K562 (cell line): ENCODE measurements at regions not wholly inside any gene's neighbourhood (a gene's known extent, or its start where the extent isn't known, plus 50 kb on each side); places are given as distances from the start of the nearest gene placed in this dataset.

ENCODE experiments used
- GATA2 ChIP-seq: sonication (generic); formaldehyde crosslinking; IDR thresholded peaks from 2 replicates; pipeline ENCODE4 v1.4.0; 2020; ENCODE audit warnings: mild to moderate bottlenecking, missing genetic modification reagents
- JUND ChIP-seq, 2 experiments: IDR thresholded peaks; 2 replicates in 1 of 2; 3 replicates in 1 of 2; pipeline ENCODE4 v1.6.1; 2011; ENCODE audit warnings: borderline replicate concordance in 2 of 2, low read depth in 2 of 2, low read length in 2 of 2, improper control_type of control experiment in 1 of 2, missing biosample characterization in 1 of 2, missing genetic modification characterization in 1 of 2, missing genetic modification reagents in 1 of 2
- LEF1 ChIP-seq: fragments of 450-650 bp; IDR thresholded peaks from 2 replicates; pipeline ENCODE4 v1.6.1; 2016; ENCODE audit warnings: mild to moderate bottlenecking
- POLR2A ChIP-seq: fragments of 450-650 bp; conservative IDR thresholded peaks from 2 replicates; pipeline ENCODE4 v1.6.1; 2016
- ZFX ChIP-seq: sonication (generic); formaldehyde crosslinking; IDR thresholded peaks from 2 replicates; pipeline ENCODE4 v1.8.0; 2022; ENCODE audit warnings: mild to moderate bottlenecking, missing genetic modification reagents, moderate library complexity
- ZNF232 ChIP-seq: sonication (generic); formaldehyde crosslinking; IDR thresholded peaks from 2 replicates; pipeline ENCODE4 v1.8.0; 2022; ENCODE audit warnings: mild to moderate bottlenecking, missing genetic modification reagents
- ZNF311 ChIP-seq: fragments of 250-450 bp; sonication (Bioruptor Pico); IDR thresholded peaks from 2 replicates; pipeline ENCODE4 v1.4.0; 2020; ENCODE audit warnings: mild to moderate bottlenecking, moderate library complexity
- TF ChIP-seq, protein P1 (sequence below): sonication (generic); IDR thresholded peaks from 2 replicates; pipeline ENCODE4 v1.6.1; 2016
- TF ChIP-seq, protein P2 (sequence below), 2 experiments: fragments of 450-650 bp; formaldehyde crosslinking in 1 of 2; IDR thresholded peaks; 2 replicates each; pipeline versions ENCODE4 v1.4.0 to v1.6.1; 2014 to 2020; ENCODE audit warnings: mild to moderate bottlenecking in 2 of 2, borderline replicate concordance in 1 of 2, low read depth in 1 of 2
- TF ChIP-seq, protein P3 (sequence below), 3 experiments: IDR thresholded peaks in 2 of 3; conservative IDR thresholded peaks in 1 of 3; 2 replicates each; pipeline ENCODE4 v1.5.1; 2011 to 2012; ENCODE audit warnings: low read length in 3 of 3, mild to moderate bottlenecking in 3 of 3, control low read depth in 2 of 3, improper control_type of control experiment in 1 of 3, inconsistent platforms in 1 of 3, low read depth in 1 of 3, mixed read lengths in 1 of 3, moderate library complexity in 1 of 3; ENCODE audit not compliant: insufficient read depth in 2 of 3

DNA sequence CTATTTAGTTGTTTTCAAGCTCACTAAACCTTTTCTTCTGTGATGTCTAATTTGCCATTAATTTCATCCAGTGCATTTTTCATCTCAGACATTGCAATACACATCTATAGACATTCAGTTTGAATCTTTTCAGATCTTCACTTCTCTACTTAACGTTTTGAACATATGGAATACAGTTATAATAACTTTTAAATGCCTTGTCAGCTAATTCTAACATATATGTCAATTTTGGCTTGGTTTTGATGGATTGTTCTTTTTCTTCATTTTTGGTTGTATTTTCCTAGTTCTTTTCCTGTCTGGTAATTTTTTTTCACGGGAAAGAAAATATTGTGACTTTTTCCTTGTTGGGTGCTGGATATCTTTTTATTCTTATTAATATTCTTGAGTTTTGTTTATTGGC lies 215.3 kb downstream of the ATP23 start:
- TF ChIP-seq GATA2 (CRISPR knock-in tag) (no peak), ZNF311 (CRISPR knock-in tag) (no peak), POLR2A (no peak), JUND (IDR thresholded peaks at IDR 0.05; ENCODE audit: borderline replicate concordance, low read depth, low read length) (no peak), JUND (tag; IDR thresholded peaks at IDR 0.05; ENCODE audit: borderline replicate concordance, low read depth, low read length) (no peak), ZFX (CRISPR knock-in tag) (no peak), ZNF232 (CRISPR knock-in tag) (no peak), LEF1 (no peak)
- TF ChIP-seq, protein P1, sequence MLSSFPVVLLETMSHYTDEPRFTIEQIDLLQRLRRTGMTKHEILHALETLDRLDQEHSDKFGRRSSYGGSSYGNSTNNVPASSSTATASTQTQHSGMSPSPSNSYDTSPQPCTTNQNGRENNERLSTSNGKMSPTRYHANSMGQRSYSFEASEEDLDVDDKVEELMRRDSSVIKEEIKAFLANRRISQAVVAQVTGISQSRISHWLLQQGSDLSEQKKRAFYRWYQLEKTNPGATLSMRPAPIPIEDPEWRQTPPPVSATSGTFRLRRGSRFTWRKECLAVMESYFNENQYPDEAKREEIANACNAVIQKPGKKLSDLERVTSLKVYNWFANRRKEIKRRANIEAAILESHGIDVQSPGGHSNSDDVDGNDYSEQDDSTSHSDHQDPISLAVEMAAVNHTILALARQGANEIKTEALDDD: no peak
- TF ChIP-seq, protein P2, sequence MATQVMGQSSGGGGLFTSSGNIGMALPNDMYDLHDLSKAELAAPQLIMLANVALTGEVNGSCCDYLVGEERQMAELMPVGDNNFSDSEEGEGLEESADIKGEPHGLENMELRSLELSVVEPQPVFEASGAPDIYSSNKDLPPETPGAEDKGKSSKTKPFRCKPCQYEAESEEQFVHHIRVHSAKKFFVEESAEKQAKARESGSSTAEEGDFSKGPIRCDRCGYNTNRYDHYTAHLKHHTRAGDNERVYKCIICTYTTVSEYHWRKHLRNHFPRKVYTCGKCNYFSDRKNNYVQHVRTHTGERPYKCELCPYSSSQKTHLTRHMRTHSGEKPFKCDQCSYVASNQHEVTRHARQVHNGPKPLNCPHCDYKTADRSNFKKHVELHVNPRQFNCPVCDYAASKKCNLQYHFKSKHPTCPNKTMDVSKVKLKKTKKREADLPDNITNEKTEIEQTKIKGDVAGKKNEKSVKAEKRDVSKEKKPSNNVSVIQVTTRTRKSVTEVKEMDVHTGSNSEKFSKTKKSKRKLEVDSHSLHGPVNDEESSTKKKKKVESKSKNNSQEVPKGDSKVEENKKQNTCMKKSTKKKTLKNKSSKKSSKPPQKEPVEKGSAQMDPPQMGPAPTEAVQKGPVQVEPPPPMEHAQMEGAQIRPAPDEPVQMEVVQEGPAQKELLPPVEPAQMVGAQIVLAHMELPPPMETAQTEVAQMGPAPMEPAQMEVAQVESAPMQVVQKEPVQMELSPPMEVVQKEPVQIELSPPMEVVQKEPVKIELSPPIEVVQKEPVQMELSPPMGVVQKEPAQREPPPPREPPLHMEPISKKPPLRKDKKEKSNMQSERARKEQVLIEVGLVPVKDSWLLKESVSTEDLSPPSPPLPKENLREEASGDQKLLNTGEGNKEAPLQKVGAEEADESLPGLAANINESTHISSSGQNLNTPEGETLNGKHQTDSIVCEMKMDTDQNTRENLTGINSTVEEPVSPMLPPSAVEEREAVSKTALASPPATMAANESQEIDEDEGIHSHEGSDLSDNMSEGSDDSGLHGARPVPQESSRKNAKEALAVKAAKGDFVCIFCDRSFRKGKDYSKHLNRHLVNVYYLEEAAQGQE (IDR thresholded peaks at IDR 0.05; ENCODE audit: borderline replicate concordance): no peak
- TF ChIP-seq, protein P2 (CRISPR knock-in tag; IDR thresholded peaks at IDR 0.05; ENCODE audit: low read depth): no peak
- TF ChIP-seq, protein P3, sequence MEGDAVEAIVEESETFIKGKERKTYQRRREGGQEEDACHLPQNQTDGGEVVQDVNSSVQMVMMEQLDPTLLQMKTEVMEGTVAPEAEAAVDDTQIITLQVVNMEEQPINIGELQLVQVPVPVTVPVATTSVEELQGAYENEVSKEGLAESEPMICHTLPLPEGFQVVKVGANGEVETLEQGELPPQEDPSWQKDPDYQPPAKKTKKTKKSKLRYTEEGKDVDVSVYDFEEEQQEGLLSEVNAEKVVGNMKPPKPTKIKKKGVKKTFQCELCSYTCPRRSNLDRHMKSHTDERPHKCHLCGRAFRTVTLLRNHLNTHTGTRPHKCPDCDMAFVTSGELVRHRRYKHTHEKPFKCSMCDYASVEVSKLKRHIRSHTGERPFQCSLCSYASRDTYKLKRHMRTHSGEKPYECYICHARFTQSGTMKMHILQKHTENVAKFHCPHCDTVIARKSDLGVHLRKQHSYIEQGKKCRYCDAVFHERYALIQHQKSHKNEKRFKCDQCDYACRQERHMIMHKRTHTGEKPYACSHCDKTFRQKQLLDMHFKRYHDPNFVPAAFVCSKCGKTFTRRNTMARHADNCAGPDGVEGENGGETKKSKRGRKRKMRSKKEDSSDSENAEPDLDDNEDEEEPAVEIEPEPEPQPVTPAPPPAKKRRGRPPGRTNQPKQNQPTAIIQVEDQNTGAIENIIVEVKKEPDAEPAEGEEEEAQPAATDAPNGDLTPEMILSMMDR (IDR thresholded peaks at IDR 0.05 in 2 of 3, conservative IDR thresholded peaks at IDR 0.05 in 1 of 3; ENCODE audit: insufficient read depth in 2 of 3, low read depth in 1 of 3, low read length in 3 of 3): no peak
